ENCODE measurements at regions not wholly inside any gene's neighbourhood (a gene's known extent, or its start where the extent isn't known, plus 50 kb on each side); places are given as distances from the start of the nearest gene placed in this dataset.

DNA sequence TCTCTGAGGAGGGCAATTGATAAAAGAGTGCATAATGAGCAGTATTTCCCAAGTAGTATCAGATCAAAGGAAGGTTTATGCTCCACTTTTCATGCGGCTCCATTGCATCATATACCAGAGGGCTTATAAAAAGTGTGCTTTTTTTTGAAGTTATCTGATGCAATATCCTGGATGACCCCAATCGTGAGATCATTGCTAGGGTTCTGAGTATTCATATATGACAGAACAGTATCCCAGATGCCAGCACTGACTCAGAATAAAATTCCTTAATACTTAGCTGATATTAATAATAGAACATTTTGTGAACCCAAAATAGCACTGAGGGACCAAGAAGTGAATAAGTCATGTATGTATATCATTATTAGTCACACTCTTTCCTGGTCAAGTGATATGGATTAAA is 945.5 kb upstream of the AGA start:
- DNase-seq (ENCODE audit: low spot score) = no peak

DNA sequence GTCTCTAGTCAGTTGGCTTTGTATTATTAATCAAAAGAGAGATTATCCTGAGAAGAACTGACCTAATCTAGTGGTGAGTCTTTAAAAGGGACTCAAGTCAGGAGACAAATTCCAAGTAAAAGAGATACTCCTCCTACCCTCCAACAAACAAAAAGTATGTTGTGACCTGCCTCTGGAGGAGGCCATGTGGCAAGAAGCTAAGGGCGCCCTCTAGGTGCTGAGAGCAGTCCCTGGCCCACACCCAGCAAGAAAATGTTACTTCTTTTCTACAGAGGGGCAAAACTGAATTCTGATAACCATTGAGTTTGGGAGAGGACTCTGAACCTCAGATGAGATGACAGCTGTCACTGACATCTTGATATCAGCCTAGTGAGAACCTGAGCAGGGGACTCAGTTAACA is 953.6 kb upstream of the AGA start:
- DNase-seq (ENCODE audit: low spot score) = no peak

DNA sequence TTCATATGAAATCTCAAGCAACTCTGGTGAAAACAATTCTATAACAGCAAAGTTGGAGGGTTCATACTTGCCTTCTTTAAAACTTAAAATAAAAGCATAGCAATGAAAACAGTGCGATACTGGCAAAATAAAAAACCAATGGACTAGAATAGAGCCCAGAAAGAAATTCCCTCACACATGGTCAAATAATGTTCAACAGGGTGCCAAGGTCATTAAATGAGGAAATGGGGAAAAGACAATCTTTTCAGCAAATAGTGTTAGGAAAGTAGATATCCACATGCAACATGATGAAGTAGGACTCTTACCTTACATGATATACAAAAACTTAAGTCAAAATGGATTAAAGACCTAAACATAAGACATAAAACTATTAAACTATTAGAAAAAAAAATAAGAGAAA is 970.2 kb upstream of the AGA start:
- DNase-seq (ENCODE audit: low spot score) = no peak

DNA sequence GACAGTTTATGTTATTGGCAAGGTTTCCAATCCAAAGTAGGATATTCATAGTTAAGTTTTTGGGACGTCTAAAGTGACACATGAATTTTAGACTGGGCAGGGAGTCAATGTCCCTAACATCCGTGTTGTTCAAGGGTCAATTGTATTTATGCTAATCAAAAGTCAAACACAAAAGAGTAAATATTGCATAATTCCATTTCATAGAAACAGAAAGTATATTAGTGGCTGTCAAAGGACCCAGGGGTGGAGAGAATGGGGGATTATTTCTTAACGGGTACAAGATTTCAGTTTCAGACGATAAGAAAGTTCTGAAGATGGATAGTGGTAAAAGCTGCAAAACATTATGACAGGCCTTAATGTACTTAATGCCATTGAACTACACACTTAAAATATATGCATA is 971.8 kb upstream of the AGA start:
- DNase-seq (ENCODE audit: low spot score) = no peak

DNA sequence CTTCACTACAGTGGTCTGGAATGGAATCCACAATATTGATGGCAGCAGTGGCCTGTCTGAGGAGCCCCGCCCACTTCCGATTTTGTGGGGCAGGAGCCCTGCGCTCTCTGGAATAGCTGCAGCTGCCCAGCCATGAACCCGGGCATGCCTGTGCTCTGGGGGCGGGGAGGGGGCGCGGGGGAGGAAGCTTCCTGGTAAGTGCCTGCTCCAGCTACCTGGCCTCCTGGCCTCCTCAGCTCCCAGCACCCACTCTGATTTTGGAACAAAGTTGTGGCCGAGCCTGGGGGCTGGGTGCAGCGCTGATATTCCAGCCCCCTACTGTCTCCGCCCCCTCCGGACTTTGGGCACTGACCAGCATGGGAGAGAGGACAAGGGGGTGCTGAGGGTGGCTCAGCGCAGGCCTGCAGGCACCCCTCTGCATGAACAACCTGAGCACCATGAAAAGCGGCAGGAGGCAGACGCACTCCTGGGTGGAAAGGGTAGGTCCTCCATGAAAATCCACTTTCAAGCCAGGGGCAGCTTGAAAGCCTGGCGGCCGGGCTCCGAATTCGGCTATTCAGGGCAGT is 972.7 kb upstream of the AGA start:
- DNase-seq (ENCODE audit: low spot score) = no peak

DNA sequence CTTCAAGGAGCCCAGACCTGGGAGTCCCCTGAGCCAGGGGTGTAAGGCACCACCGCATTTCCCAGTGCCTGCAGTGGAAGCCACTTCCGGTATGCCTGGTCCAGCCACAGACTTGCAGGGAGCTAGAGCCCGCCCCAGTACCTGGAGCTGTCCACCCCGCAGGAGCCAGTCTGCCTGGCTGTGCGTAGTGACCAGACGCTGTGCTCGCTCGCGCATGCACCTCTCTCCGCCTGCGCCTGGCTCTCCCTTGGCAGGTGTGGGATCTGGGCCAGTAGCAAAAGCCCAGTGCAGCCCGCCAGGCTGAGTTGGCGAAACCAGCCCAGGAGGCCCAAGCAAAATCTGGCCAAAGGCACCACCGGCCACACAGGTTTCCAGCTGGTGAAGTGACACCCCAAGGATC is 973.7 kb upstream of the AGA start:
- DNase-seq (ENCODE audit: low spot score) = no peak

DNA sequence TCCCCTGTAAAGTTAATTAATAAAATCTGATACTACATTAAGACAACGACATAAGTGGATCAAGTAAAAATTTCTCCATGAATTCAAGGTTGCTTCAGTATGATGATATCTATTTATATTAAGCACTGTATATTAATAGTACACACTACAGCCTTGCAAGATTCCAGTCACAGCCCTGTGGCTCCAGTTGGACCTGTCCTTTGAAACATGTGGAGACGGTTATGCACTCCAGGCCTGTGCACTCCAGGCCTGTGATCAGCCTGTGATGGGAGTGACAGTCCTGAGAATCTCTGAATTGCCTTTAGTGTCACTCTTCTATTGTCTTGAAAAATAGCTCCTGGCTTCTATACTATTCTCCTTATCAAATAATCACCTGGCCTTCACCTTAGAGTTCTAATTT is 981.1 kb upstream of the AGA start:
- DNase-seq (ENCODE audit: low spot score) = no peak

DNA sequence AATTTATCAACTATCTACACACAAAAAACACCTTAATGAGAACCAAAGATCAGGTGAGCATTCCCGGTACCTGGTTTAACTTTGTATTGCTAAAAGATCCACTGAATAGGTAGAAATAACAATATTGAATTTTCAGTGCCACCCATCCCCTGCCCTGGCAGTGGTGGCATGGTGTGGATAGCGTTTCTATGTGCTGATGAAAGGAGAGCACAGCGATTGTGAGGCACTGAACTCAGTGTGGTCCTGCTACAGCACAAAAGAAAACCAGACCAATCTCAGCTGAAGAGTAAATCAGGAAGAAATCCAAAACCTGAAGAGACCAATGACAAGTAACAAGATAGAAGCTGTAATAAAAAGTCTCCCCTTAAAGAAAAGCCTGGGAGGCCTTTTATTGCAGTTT is 984.6 kb upstream of the AGA start:
- DNase-seq (ENCODE audit: low spot score) = no peak

DNA sequence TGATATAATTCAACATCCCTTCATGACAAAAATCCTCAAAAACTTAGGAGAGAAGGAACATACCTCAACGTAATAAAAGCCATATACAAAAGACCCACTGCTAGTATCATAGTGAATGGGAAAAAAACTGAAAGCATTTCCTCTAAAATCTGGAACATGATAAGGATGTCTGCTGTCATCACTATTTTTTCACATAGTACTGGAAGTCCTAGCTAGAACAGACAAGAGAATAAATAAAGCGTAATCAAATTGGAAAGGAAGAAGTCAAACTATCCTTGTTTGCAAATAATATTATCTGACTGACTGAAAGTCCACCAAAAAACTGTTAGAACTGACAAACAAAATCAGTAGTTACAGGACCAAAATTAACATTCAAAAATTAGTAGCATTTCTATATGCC is 985.4 kb upstream of the AGA start:
- no peak for DNase-seq (ENCODE audit: low spot score)

DNA sequence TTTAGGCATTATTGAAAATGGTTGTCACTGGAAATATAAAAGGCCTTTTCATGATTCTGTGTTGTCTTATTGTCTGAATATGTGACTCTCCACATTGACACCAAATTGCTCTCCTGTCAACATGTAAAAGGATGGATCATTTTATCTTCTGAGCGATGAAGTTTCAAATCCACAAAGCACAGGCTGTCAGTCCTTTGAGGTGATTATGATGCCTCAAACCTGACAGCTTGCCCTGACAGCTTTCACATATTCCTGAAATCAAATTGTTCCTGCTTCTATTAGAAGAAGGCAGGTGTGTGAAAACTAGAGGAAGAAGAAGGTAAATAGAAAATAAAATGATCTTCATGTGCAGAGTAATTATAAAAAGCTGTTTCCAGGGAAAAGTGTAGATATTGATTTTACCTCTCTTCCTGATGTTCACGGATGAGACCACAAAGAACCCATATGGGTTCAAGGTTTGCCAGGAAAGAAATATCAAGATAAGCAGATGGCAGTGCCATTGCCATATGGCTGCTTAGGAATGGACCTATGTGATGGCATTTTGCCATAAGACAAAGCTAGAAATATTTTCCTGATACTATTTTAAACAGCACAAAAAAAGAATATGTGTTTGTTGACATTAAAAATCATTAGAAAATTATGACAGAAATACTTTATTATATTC is 1006.3 kb upstream of the AGA start:
- no peak for DNase-seq (ENCODE audit: low spot score)

DNA sequence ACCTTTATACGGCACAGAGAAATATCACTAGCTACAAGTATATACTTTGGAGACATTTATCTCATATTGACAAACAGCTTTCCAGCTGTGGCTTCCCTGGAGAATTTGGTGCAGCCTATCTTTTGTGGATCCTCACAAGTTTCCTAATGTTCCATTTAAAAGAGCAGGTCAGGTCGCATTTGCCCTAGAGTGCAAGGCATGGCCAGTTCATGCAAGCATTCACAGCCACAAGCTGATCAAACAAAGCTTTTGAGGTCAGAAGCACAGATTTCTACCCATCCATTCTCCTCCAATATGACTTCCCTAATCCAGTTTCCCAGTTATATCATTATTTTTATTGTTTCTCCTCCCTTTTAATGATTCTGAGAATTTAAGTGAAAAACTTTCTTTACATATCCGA is 1008.4 kb upstream of the AGA start:
- DNase-seq (ENCODE audit: low spot score) = no peak

DNA sequence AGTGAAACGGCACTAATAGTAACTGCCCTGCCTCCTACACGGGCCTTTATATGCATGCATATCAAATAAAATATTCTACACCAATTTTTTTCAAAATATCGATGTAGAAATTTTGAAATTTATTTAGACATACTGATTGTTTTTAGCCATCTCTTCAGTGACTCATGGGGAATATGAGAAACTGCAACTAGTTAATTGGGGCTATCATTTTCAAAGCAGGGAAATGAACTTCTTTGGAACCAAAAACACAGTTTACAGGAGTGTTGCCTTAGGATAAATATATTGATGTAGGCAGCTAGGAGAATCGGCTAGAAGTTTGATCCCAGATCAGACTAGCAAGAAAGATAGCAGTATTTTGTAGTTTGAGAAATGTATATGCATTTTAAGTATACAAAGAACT is 1010.8 kb upstream of the AGA start:
- DNase-seq (ENCODE audit: low spot score) = no peak

DNA sequence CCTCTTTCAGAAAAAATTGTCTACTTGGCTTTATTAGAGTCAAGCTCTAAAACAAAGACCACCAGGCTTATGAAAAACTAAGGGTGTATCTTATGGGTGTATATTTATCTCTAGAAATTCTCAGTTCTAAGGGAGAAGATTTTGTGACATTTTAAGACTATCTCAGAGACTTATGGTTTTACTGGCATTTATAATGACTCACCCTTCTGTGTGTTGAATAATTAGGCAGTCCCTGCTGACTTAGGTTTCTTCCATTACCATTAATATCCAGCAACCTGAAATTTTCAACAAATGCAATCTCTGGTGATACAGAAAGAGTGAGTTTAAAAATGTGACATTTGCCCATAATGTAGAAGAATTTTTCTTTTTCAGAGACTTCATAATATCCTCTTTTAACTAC is 1015.0 kb upstream of the AGA start:
- no peak for DNase-seq (ENCODE audit: low spot score)

DNA sequence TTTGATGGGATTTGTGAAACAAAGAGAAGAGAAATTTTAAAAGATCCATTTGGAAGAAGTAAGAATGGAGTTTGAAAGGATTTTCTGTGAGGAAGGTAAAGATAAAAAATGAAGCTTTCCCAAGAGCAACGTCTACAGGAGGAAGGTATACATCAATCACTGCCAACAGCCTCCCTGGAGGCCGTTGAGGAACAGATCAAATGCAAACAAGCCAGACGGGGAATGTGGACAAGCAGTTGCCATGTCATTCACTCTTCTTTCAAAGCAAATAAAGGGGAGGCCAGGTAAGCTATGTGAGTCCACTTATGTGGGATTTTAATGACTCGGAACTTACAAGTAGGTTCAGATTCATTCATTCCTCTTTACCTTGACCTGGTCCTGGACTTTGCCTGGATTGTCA is 1020.5 kb upstream of the AGA start:
- no peak for DNase-seq (ENCODE audit: low spot score)

DNA sequence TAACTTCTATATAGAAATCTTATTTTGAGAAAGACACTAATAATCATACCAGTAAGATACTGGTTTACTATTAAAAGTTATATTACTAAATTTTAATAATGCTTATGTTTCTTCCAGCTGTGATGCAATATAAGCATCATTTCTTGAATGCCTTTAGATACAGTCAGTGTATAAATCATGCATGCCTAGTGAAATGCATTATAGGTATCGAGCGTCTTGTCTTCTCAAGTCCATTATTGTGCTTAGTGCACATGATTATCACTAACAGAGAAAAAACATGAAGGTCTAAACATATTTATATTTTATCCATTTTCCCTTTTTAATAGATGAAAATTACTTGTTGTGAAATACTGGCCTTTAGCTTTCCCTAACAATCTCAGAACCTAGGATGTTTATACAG is 1021.5 kb upstream of the AGA start:
- no peak for DNase-seq (ENCODE audit: low spot score)

DNA sequence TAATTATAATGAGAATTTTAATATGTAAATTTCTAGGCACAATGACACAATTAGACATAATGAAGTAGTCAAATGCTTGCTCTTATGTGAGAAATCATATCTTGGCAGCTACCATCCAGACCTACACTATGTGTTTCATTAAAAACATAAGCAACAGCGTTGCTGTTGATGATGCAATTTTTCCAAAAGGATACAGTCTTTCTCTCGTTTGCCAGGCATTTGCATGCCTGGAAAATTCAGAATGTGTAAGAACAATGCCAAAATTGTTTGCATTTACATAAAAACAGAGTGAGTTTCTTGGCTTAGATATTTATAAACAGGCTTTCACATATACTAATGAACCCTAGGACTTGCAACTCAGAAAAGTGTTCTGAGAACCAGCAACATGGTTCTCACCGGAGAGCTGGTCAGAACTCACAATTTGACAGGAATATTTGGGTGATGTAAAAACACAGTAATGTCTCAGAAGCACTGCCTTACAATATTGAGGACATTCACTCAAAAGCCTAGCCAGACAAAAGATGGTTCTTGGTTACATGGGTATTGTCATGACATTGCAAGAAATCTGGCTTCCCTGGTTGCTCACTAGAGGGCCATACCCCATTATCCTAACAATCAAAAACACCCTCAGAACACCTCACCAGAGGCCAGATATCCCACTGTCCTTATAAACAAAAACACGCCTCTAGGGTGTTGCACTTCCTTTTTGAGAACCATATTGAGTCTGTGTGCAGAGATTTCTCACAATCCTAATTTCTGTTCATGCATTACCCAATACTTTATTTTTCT is 1029.0 kb upstream of the AGA start:
- DNase-seq (ENCODE audit: low spot score) = no peak

DNA sequence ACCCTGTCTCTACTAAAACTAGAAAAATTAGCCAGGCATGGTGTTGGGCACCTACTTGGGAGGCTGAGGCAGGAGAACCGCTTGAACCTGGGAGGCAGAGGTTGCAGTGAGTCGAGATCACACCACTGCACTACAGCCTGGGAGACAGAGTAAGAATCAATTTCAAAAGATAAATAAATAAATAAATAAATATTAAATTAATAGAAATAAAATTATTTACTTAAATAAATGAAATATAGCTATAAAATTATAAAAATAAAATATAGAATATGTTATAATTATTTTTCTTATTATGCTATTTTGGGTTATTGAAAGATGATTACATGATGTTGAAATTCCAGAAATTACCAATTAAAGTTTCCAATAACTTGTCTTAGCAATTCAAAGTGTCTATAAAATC is 1029.8 kb upstream of the AGA start:
- DNase-seq (ENCODE audit: low spot score) = no peak

DNA sequence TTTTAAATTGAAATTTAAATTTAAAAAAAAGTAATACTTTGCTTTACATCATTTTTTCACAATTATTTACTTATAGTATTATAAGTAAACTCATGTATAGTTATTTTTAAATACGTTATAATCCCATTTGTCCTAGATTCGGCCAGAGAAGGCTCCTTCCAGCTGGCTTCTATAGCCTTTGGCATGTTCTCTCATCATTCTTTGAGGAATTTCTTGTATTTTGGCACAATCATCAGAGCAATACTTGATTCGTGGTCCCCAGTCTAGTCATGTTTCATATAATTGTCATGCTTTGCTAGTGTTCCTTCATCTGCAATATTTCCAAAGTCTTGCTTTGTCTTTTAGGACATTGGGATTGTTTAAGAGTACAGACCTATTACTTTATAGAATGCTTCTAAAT is 1037.9 kb upstream of the AGA start:
- DNase-seq (ENCODE audit: low spot score) = no peak

DNA sequence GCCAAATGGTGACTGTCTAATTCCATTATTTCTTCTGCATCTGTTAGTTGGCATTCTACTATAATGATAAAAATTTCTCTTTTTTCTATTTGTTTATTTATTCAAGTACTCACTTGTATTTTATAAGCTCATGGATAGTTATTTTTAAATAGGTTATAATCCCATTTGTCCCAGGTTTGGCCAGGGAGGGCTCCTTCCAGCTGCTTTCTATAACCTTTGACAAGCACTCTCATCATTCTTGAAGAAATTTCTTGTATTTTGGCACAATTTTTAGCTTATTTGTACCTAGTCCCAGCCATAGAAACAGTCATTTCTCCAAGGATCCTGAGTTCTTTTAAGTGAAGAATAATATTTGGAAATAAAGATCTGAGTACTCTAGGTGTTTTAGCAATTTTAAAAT is 1038.6 kb upstream of the AGA start:
- DNase-seq (ENCODE audit: low spot score) = no peak

DNA sequence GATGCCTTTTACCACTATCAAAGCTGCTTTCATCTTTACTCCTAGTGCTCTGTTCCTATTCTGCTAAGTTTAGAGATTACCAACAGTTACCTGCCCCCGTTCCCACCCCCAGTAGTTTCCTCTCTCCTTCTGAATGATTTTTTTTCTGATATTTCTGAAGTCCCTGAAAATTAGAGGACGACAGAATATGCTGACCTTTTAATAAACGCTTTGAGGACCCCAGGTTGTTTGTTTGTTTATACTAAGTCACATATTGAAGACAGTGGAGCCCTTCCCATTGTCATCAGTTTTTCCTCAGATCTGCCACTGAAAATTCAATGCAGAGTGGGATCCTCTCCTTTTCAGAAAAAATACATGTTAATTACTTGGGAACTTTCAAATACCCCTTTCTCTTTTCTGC is 1039.3 kb upstream of the AGA start:
- no peak for DNase-seq (ENCODE audit: low spot score)

DNA sequence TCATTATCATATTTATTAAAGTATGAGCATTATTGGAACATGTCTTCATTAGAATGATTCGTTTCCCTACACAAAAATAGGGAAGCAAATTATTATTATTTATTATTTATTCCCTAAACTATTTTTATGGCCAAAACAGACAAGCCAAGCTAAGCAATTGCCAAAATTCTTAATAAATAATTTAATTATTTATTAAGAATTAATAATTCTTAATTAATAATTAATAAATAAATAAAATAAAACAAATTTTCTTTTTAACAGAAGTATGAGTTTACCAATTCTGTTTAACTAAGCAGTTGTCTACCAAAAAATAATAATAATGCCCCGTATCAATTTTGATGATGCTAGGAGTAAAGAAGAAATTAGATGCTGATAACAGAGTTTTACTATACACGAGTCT is 1080.8 kb upstream of the AGA start:
- DNase-seq (ENCODE audit: low spot score) = no peak

DNA sequence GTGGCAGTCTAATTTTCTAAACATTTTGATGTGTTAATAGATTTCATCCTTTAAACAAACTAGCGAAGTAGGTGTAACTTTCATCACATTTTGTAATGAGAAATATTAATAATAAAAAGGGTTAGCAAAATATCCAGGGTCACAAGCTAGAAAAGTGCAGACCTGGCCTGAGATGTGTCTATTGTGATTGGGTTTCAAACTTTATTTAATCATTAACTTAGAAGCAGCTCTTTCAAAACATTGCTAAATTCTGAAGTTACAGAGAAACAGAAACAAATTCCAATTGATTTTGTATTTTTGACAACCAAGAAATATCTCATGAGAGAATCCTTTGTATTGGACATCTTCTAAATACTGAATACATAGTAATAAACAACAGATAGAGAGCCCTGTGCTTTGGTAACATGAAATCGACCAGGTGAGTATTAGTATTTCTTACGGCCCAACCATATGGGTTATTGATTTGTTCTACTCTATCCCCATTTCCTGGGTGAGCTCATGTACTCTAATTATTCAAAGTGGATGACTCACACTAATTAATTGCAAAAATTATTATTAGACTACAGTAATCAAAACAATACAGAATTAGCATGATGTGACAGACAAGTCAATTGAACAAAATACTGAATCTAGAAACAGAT is 1093.8 kb upstream of the AGA start:
- no peak for DNase-seq (ENCODE audit: low spot score)

DNA sequence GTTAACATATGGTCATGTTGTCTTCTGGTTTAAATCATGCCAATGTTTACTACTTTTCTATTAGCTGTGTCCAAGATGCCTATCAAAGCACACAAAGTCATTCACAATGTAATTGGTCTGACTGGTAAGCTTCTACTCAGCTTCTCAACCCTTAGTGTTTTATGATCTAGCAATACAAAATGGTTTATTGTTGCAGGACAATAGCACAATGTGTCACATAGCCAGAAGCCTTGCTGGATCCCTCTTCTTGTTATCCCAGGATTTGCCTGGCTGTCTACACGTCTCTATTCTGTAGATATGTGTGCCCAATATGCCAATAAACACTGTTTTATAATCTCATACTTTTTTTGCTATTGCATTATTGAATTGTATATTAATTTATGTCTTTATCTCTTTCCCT is 1111.0 kb upstream of the AGA start:
- no peak for DNase-seq (ENCODE audit: low spot score)
